HuH-7.5 (cell line): ENCODE measurements at regions not wholly inside any gene's neighbourhood (a gene's known extent, or its start where the extent isn't known, plus 50 kb on each side); places are given as distances from the start of the nearest gene placed in this dataset.
"Not testable (repeated sequence)": the region's sequence is repeated elsewhere in the genome, so short reads cannot be mapped to it uniquely, and the experiment has no call there.

Experiments
- DNase-seq: peaks from one replicate; pipeline ENCODE4 v3.0.0; 2011; ENCODE audit warnings: low spot score

DNA sequence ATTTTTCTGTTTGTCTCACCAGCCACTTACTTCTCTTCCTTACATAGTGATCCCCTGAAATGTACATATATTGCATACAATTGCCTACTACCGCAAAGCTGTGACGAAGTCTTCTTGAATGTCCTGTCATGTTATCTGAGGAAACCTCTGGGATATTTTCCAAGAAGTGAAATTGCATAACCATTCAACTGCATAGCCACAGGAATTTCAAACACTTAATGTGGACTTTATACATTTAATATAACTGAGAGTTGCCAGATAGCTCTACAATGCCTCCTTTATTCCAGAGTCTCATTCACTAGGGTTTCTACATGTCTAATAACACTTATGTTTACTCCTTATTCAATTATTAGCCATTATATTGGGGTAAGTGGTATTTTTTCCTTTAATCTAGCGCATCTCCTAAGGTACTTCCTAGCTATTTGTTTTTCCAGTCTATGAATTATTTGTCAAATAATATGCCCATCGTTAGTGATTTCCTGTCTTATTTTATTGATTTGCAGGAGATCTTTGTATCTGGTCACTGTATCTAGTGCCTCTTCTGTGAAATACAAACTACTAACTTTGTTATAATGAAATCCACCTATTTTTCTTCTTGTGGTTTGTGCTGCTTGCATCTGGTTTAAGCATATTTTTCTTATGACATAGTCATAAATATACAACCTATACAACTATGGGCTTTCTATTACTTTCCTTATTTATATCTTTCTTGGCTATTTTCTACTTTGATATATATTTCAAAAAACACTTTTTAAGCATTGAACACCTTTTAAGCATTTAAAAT is 69.2 kb upstream of the GRID2 start:
- no peak for DNase-seq

GRCh38 chr4:92235731-92236130 is 68.0 kb upstream of the GRID2 start:
- DNase-seq, result no peak

DNA sequence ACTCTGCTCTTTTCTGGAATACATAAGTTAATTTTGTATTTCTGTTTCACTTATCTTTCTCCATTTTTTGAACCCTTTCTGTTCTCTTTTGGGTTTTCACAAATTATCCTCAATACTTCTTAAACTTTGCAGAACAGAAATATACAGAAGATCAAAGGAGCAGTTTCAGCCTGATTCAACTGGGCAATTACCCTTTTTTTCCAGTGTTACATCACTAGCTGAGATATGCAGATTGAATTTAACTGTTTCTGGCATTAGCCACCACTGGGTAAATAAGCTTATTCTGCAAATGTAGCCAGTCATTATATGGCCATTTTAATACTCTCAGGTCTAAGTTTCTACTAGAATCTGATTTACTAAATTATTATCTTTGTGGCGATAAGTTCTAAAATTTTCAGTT is 66.9 kb upstream of the GRID2 start:
- DNase-seq, result no peak

GRCh38 chr4:92237559-92237958 is 66.2 kb upstream of the GRID2 start:
- DNase-seq, result no peak

GRCh38 chr4:92241094-92241493 is 62.7 kb upstream of the GRID2 start:
- DNase-seq, result no peak

DNA sequence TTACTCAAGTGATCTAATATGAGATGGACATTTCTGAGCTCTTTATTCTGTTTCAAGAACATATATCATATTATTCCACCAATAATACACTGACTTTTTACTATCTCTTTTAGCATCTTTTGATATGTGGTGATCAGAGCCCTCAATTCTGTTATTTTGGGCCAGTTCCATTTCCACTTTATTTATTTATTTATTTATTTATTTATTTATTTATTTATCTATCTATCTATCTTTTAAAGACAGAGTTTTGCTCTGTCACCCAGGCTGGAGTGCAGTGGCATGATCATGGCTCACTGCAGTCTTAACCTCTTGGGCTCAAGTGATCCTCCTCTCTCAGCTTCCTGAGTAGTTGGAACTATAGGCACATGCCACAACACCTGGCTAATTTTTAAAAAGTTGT is 57.4 kb upstream of the GRID2 start:
- no peak for DNase-seq

GRCh38 chr4:92249541-92249940 is 54.2 kb upstream of the GRID2 start:
- DNase-seq, result no peak

GRCh38 chr4:92251711-92252110 is 52.1 kb upstream of the GRID2 start:
- DNase-seq, result no peak

DNA sequence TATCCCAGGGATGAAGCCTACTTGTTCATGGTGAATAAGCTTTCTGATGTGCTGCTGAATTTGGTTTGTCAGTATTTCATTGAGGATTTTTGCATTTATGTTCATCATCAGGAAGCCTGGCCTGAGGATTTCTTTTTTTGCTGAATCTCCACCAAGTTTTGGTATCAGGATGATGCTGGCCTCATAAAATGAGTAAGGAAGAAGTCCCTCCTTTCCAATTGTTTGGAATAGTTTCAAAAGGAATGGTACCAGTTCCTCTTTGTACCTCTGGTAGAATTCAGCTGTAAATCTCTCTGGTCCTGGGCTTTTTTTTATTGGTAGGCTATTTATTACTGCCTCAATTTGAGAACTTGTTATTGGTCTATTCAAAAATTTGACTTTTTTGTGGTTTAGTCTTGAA is 51.4 kb upstream of the GRID2 start:
- DNase-seq, result not testable (repeated sequence)

DNA sequence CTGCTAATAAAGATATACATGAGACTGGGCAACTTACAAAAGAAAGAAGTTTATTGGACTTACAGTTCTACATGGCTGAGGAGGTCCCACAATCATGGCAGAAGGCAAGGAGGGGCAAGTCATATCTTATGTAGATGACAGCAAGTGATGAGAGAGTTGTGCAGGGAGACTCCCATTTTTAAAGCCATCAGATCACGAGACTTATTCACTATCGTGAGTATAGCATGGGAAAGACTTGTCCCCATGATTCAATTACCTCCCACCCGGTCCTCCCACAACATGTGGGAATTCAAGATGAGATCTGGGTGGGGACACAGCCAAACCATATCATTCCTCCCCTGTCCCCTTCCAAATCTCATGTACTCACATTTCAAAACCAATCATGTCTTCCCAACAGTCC is 50.9 kb upstream of the GRID2 start:
- no peak for DNase-seq

DNA sequence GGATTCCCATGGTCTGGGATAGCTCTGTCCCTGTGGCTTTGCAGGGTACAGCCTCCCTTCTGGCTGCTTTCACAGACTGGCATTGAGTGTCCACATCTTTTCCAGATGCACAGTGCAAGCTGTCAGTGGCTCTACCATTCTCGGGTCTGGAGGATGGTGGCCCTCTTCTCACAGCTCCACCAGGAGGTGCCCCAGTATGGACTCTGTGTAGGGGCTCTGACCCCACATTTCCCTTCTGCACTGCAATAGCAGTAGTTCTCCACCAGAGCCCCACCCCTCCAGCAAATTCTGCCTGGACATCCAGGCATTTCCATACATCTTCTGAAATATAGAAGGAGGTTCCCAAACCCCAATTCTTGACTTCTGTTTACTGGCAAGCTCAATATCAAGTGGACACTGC is 50.2 kb upstream of the GRID2 start:
- DNase-seq, result no peak
